Heart left ventricle (tissue), 13 donors: ENCODE measurements at regions not wholly inside any gene's neighbourhood (a gene's known extent, or its start where the extent isn't known, plus 50 kb on each side); places are given as distances from the start of the nearest gene placed in this dataset.

Experiments
- CTCF ChIP-seq, 12 donors: fragments of 200-600 bp; sonication (generic) in 4 of 12; IDR thresholded peaks; one replicate each; pipeline versions ENCODE4 v1.5.0 to v1.8.0; 2018 to 2022; ENCODE audit warnings: antibody characterized with exemption in 12 of 12, mild to moderate bottlenecking in 5 of 12
- POLR2A ChIP-seq, 2 donors: fragments of 450-650 bp; IDR thresholded peaks; one replicate each; pipeline ENCODE4 v1.6.1; 2017; ENCODE audit warnings: antibody characterized with exemption in 2 of 2, mild to moderate bottlenecking in 2 of 2, moderate library complexity in 2 of 2
- donor health status: ischemic (EF 13 %, LVEDD 7.1; RV severe dilation, severe dysfunction).
- donor health status: DM: no; HTN: yes; CAD: no.
- donor health status: DM: no; HTN: no; CAD: no.
- donor health status: ischemic (EF 25% LVEDD 6.9; RV normal size, moderate dysfunction).
- donor health status: ischemic (EF 25% LVEDD 5.7; RV mildly dilated, moderate dysfunction).
- donor health status: ischemic (EF 35%, LVEDD 5.7; RV mildly dilated, moderate dysfunction).
- donor health status: nonischemic (EF 11% LVEDD 7.7; RV severe dilation, severe dysfunction).
- donor health status: DM: yes; HTN: yes; CAD: no.
- donor health status: PGD.
- donor health status: ischemic (EF 29% LVEDD 5.4; RV normal size, mild dysfunction).
- donor health status: nonischemic (EF 23%, LVEDD 6.1; RV moderate dilation, normal function).

GRCh38 chr6:21494505-21494904 lies 99.0 kb upstream of the SOX4 start:
- TF ChIP-seq CTCF (IDR thresholded peaks at IDR 0.05) (no peak), POLR2A (IDR thresholded peaks at IDR 0.05) (no peak)
